Naive thymus-derived CD4-positive, alpha-beta T cell (primary cell): ENCODE measurements at regions not wholly inside any gene's neighbourhood (a gene's known extent, or its start where the extent isn't known, plus 50 kb on each side); places are given as distances from the start of the nearest gene placed in this dataset.

Experiments
- ATAC-seq: fragments of 150-1000 bp; cut with Tn5 transposase; 2 replicates; pipeline ENCODE4 v1.10.0; 2021; ENCODE audit warnings: mild to moderate bottlenecking, moderate library complexity
- CTCF ChIA-PET: fragments of 350-600 bp; sonication (Branson Sonifier 250); formaldehyde crosslinking; loops from one replicate; lab custom pipeline; 2021; ENCODE audit warnings: antibody characterized with exemption; lab: Charles Lee
- POLR2A ChIA-PET: fragments of 350-600 bp; sonication (Branson Sonifier 250); formaldehyde crosslinking; loops from one replicate; lab custom pipeline; 2021; ENCODE audit warnings: antibody characterized with exemption, inconsistent platforms; lab: Charles Lee
- DNase-seq, 9 donors: peaks; one replicate each; pipeline versions ENCODE4 v3.0.0 to v3.0.0-alpha.2; 2020 to 2022; ENCODE audit warnings: mixed read lengths in 1 of 9
- H3K27ac ChIP-seq: one replicate; pipeline ENCODE4 v1.7.0; 2013; ENCODE audit warnings: mild to moderate bottlenecking, low read depth, low read length, moderate library complexity
- H3K27me3 ChIP-seq, 2 donors: one replicate each; pipeline ENCODE4 v1.7.0; 2013; ENCODE audit warnings: low read length in 2 of 2, mild to moderate bottlenecking in 2 of 2, moderate library complexity in 2 of 2; ENCODE audit not compliant: control insufficient read depth in 2 of 2, insufficient read depth in 2 of 2
- H3K36me3 ChIP-seq, 3 experiments: 1 replicate in 2 of 3; 2 replicates in 1 of 3; pipeline ENCODE4 v1.7.0; 2013; ENCODE audit warnings: low read length in 3 of 3, mild to moderate bottlenecking in 3 of 3, moderate library complexity in 1 of 3; ENCODE audit not compliant: insufficient read depth in 3 of 3, control insufficient read depth in 2 of 3
- H3K4me1 ChIP-seq, 2 donors: one replicate each; pipeline ENCODE4 v1.7.0; 2013; ENCODE audit warnings: low read length in 2 of 2, mild to moderate bottlenecking in 2 of 2, moderate library complexity in 1 of 2; ENCODE audit not compliant: control insufficient read depth in 2 of 2, insufficient read depth in 2 of 2
- H3K4me3 ChIP-seq: 2 replicates; pipeline ENCODE4 v1.7.0; 2013; ENCODE audit warnings: mild to moderate bottlenecking, low read length
- H3K9me3 ChIP-seq, 3 experiments: 1 replicate in 2 of 3; 2 replicates in 1 of 3; pipeline ENCODE4 v1.7.0; 2013; ENCODE audit warnings: low read length in 3 of 3; ENCODE audit not compliant: control insufficient read depth in 2 of 3
- H3K27ac Mint-ChIP-seq, 9 donors: one replicate each; pipeline ENCODE4 v1.8.0; 2020 to 2022; ENCODE audit warnings: mixed read lengths in 9 of 9, mild to moderate bottlenecking in 8 of 9, moderate library complexity in 5 of 9, inconsistent platforms in 2 of 9
- H3K27me3 Mint-ChIP-seq, 5 donors: one replicate each; pipeline ENCODE4 v1.8.0; 2021 to 2022; ENCODE audit warnings: mixed read lengths in 5 of 5, mild to moderate bottlenecking in 1 of 5
- H3K36me3 Mint-ChIP-seq, 5 donors: one replicate each; pipeline ENCODE4 v1.8.0; 2020 to 2022; ENCODE audit warnings: mixed read lengths in 5 of 5, mild to moderate bottlenecking in 3 of 5, inconsistent platforms in 1 of 5
- H3K4me1 Mint-ChIP-seq, 7 donors: one replicate each; pipeline ENCODE4 v1.8.0; 2020 to 2022; ENCODE audit warnings: mixed read lengths in 7 of 7, mild to moderate bottlenecking in 3 of 7, inconsistent platforms in 1 of 7
- H3K4me3 Mint-ChIP-seq, 10 donors: one replicate each; pipeline ENCODE4 v1.8.0; 2020 to 2022; ENCODE audit warnings: mild to moderate bottlenecking in 10 of 10, mixed read lengths in 10 of 10, moderate library complexity in 6 of 10, inconsistent platforms in 2 of 10
- H3K9me3 Mint-ChIP-seq, 11 donors: one replicate each; pipeline ENCODE4 v1.8.0; 2020 to 2022; ENCODE audit warnings: mixed read lengths in 11 of 11, mild to moderate bottlenecking in 4 of 11, inconsistent platforms in 1 of 11, moderate library complexity in 1 of 11
- intact Hi-C, 2 donors: fragments of 100-400 bp; cut with micrococcal nuclease; formaldehyde crosslinking; loops; one replicate each; pipeline ENCODE4 v1.15.1; 2023

DNA sequence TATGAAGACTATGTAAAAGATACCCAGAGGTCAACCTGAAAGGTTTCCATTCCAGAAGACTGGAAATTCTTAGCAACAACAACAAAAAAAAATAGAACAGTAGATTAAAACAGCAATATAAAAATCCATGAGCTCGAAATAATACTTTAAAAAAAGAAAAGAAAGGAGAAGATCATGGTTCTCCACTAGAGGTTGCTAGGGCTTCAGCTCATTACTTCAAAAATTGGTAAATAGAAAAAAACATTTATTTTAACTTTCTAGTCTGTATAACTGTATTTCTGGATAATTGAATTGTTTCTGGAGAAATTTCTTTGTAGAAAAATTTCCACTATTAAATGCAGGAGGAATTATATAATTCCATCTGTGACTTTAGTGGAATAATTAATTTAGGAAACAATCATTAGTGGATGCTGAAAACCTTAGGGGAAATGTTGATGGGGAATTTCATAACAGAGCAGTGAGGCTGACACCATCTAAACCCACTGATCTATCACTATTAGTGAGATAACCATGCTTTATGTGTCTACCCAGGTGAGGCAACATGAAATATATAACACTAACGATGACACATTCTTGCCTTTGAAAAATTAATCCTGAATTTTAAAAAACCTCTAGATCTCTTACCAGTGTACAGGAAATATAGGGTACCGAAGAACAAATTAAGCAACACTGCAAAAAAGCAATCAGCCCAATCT is 62.5 kb upstream of the SNRK start:
- intact Hi-C loops: loop anchor here (1.0 to 5.0 kb wide), 8 partner anchors 42 to 973 kb away; partner anchors contain the start of gene SNRK (in 1 of the 2)
- H3K27me3 ChIP-seq: no peaks in the 10 kb centered on the region
- Mint-ChIP-seq H3K27ac (peak overlapping the region in 7 of 9 donors; percentile 18 to 93 (median 87)), H3K4me3 (peak overlapping the region in 6 of 10 donors; percentile 20 to 77 (median 47)), H3K9me3 (peaks cover 6 to 20% (median 17%) of the 10 kb centered on the region in 11 donors), H3K36me3 (peaks cover 0 to 23% (median 14%) of the 10 kb centered on the region in 5 donors), H3K27me3 (no peaks in the 10 kb centered on the region), H3K4me1 (peaks cover 25 to 67% (median 63%) of the 10 kb centered on the region in 7 donors)
- CTCF ChIA-PET: interaction anchor here (0.6 to 5.0 kb wide), 23 partner anchors 11 to 335 kb away, joined by 3 to 50 read pairs (median 4); no protein-coding TSS in a partner anchor
- H3K36me3 ChIP-seq: no peaks in the 10 kb centered on the region
- no peak overlapping the region for H3K4me3 ChIP-seq
- POLR2A ChIA-PET: interaction anchor here (0.6 to 4.8 kb wide), 15 partner anchors 11 to 279 kb away, joined by 3 to 37 read pairs (median 3); partner anchors contain the start of gene SNRK
- peak; percentile 57 for ATAC-seq
- H3K4me1 ChIP-seq: peaks cover 13 to 56% of the 10 kb centered on the region in 2 donors
- no peaks in the 10 kb centered on the region for H3K9me3 ChIP-seq
- H3K27ac ChIP-seq: no peak overlapping the region
- DNase-seq: peak in 4 of 9 donors; percentile 18 to 46 (median 38)

DNA sequence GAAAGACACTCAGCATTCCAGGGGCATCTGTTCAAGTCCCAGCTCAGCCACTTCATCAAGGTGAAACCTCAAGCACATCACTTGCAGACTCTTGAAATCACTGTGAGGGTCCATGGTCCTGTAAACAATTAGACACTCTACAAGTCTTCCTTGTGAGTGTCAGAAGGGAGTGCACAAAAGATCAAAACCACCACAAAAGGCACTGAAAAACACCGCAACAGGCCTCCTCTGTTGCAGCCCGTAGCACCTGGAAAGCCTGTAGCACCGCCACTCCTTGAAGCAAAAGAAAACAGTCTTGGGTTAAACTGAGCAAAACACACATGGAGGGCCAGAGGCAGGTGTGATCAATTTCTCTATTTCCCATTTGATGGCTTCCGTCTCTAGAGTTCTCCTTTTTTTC is 63.8 kb upstream of the SNRK start:
- H3K4me1 Mint-ChIP-seq: peaks cover 31 to 79% (median 75%) of the 10 kb centered on the region in 7 donors

GRCh38 chr3:43221076-43221475 is 65.3 kb upstream of the SNRK start:
- Histone ChIP-seq H3K27ac (no peak overlapping the region), H3K9me3 (no peaks in the 10 kb centered on the region), H3K36me3 (no peaks in the 10 kb centered on the region), H3K4me3 (no peak overlapping the region), H3K27me3 (no peaks in the 10 kb centered on the region), H3K4me1 (peaks cover 13 to 81% of the 10 kb centered on the region in 2 donors)
- ATAC-seq (no peak), DNase-seq (no peak)
- H3K27ac Mint-ChIP-seq: peak overlapping the region in 8 of 9 donors; percentile 26 to 93 (median 86)
- intact Hi-C loops: loop anchor here (5.0 kb wide), 3 partner anchors 39 to 976 kb away; no protein-coding TSS in a partner anchor
- H3K4me1 Mint-ChIP-seq: peaks cover 42 to 94% (median 87%) of the 10 kb centered on the region in 7 donors
- H3K4me3 Mint-ChIP-seq: peak overlapping the region in 7 of 10 donors; percentile 18 to 77 (median 62)
- peaks cover 0 to 5% (median 0%) of the 10 kb centered on the region in 11 donors for H3K9me3 Mint-ChIP-seq
- ChIA-PET CTCF (interaction anchor here (0.6 to 5.0 kb wide), 9 partner anchors 18 to 541 kb away, joined by 3 to 50 read pairs (median 5); no protein-coding TSS in a partner anchor), POLR2A (interaction anchor here (0.6 to 4.8 kb wide), 7 partner anchors 23 to 107 kb away, joined by 3 to 37 read pairs (median 5); partner anchors contain the start of gene SNRK)
- peaks cover 0 to 5% (median 0%) of the 10 kb centered on the region in 5 donors for H3K36me3 Mint-ChIP-seq
- no peaks in the 10 kb centered on the region for H3K27me3 Mint-ChIP-seq

More for the DNA sequence above, 63.8 kb upstream of the SNRK start:
- CTCF ChIA-PET: interaction anchor here (0.7 to 5.0 kb wide), 9 partner anchors 22 to 280 kb away, joined by 3 to 50 read pairs (median 4); no protein-coding TSS in a partner anchor
- Histone ChIP-seq H3K4me3 (no peak overlapping the region), H3K27me3 (no peaks in the 10 kb centered on the region), H3K27ac (peak overlapping the region; percentile 16), H3K4me1 (peaks cover 13 to 69% of the 10 kb centered on the region in 2 donors), H3K36me3 (no peaks in the 10 kb centered on the region), H3K9me3 (no peaks in the 10 kb centered on the region)
- Mint-ChIP-seq H3K4me3 (peak overlapping the region; percentile 38 to 77 (median 65)), H3K27me3 (no peaks in the 10 kb centered on the region), H3K9me3 (peaks cover 2 to 13% (median 10%) of the 10 kb centered on the region in 11 donors), H3K36me3 (peaks cover 0 to 17% (median 8%) of the 10 kb centered on the region in 5 donors), H3K27ac (peak overlapping the region; percentile 24 to 95 (median 87))
- DNase-seq (peak in 7 of 9 donors; percentile 40 to 76 (median 62)), ATAC-seq (peak; percentile 64)
- POLR2A ChIA-PET: interaction anchor here (0.6 to 4.8 kb wide), 8 partner anchors 11 to 280 kb away, joined by 3 to 37 read pairs (median 4); no protein-coding TSS in a partner anchor
- intact Hi-C loops: loop anchor here (1.0 to 5.0 kb wide), 6 partner anchors 28 to 975 kb away; no protein-coding TSS in a partner anchor

- H3K27me3 Mint-ChIP-seq: peaks cover 0 to 5% (median 0%) of the 10 kb centered on the region in 5 donors
- Histone ChIP-seq H3K9me3 (no peaks in the 10 kb centered on the region), H3K27me3 (no peaks in the 10 kb centered on the region), H3K36me3 (no peaks in the 10 kb centered on the region), H3K4me1 (peaks cover 8 to 80% of the 10 kb centered on the region in 2 donors), H3K4me3 (no peak overlapping the region), H3K27ac (no peak overlapping the region)
- intact Hi-C loops: loop anchor here (5.0 kb wide), 3 partner anchors 37 to 978 kb away; no protein-coding TSS in a partner anchor
- CTCF ChIA-PET: interaction anchor here (1.1 to 1.8 kb wide), 5 partner anchors 19 to 283 kb away, joined by 3 to 6 read pairs (median 5); no protein-coding TSS in a partner anchor
- H3K9me3 Mint-ChIP-seq: peaks cover 0 to 5% (median 0%) of the 10 kb centered on the region in 11 donors
- peak overlapping the region in 1 of 9 donors; percentile 87 for H3K27ac Mint-ChIP-seq
- peaks cover 47 to 100% (median 92%) of the 10 kb centered on the region in 7 donors for H3K4me1 Mint-ChIP-seq
- ATAC-seq (no peak), DNase-seq (no peak)
- no peak overlapping the region for H3K4me3 Mint-ChIP-seq
- POLR2A ChIA-PET: interaction anchor here (0.6 to 4.8 kb wide), 9 partner anchors 12 to 77 kb away, joined by 3 to 37 read pairs (median 5); no protein-coding TSS in a partner anchor
- H3K36me3 Mint-ChIP-seq: peaks cover 0 to 5% (median 0%) of the 10 kb centered on the region in 5 donors
Observed at GRCh38 chr3:43219616-43220015, 66.7 kb upstream of the SNRK start.

- H3K36me3 Mint-ChIP-seq: peaks cover 0 to 3% (median 0%) of the 10 kb centered on the region in 5 donors
- Histone ChIP-seq H3K36me3 (no peaks in the 10 kb centered on the region), H3K9me3 (no peaks in the 10 kb centered on the region), H3K4me3 (no peak overlapping the region), H3K4me1 (peaks cover 7 to 73% of the 10 kb centered on the region in 2 donors), H3K27ac (no peak overlapping the region), H3K27me3 (no peaks in the 10 kb centered on the region)
- CTCF ChIA-PET: interaction anchor here (1.3 to 1.6 kb wide), 2 partner anchors 56 to 284 kb away, joined by 5 to 6 read pairs; no protein-coding TSS in a partner anchor
- POLR2A ChIA-PET: interaction anchor here (0.6 to 1.2 kb wide), 3 partner anchors 19 to 48 kb away, joined by 3 to 4 read pairs (median 4); no protein-coding TSS in a partner anchor
- peak overlapping the region in 3 of 10 donors; percentile 7 to 66 (median 57) for H3K4me3 Mint-ChIP-seq
- peaks cover 0 to 8% (median 0%) of the 10 kb centered on the region in 5 donors for H3K27me3 Mint-ChIP-seq
- ATAC-seq (no peak), DNase-seq (no peak)
- peak overlapping the region in 8 of 9 donors; percentile 7 to 93 (median 68) for H3K27ac Mint-ChIP-seq
- H3K4me1 Mint-ChIP-seq: peaks cover 44 to 95% (median 86%) of the 10 kb centered on the region in 7 donors
- H3K9me3 Mint-ChIP-seq: peaks cover 0 to 5% (median 0%) of the 10 kb centered on the region in 11 donors
- intact Hi-C loops: no loop called here
Observed at GRCh38 chr3:43218921-43219320, 67.4 kb upstream of the SNRK start.
